A549 (cell line): ENCODE measurements at regions not wholly inside any gene's neighbourhood (a gene's known extent, or its start where the extent isn't known, plus 50 kb on each side); places are given as distances from the start of the nearest gene placed in this dataset.
"Not testable (repeated sequence)": the region's sequence is repeated elsewhere in the genome, so short reads cannot be mapped to it uniquely, and the experiment has no call there.

Experiments
- EHMT2 ChIP-seq: fragments of 200-600 bp; sonication (generic); IDR thresholded peaks from 2 replicates; pipeline ENCODE4 v1.6.1; 2016; ENCODE audit warnings: antibody characterized with exemption, low read depth, mild to moderate bottlenecking, moderate library complexity
- EP300 ChIP-seq, 2 experiments: fragments of >200 bp; sonication (Bioruptor Twin); formaldehyde crosslinking; IDR thresholded peaks; 2 replicates in 1 of 2; 3 replicates in 1 of 2; pipeline ENCODE4 v1.6.1; 2016 to 2017
- ESRRA ChIP-seq: fragments of 150-350 bp; IDR thresholded peaks from 2 replicates; pipeline ENCODE4 v1.6.1; 2014; ENCODE audit warnings: mild to moderate bottlenecking, low read length, borderline replicate concordance
- HOXA7 ChIP-seq: fragments of 250-450 bp; sonication (Bioruptor Pico); IDR thresholded peaks from 2 replicates; pipeline ENCODE4 v1.5.0; 2020; ENCODE audit warnings: mild to moderate bottlenecking, moderate library complexity
- TF ChIP-seq, protein P1 (sequence below): fragments of >200 bp; sonication (Bioruptor Twin); formaldehyde crosslinking; IDR thresholded peaks from 3 replicates; pipeline ENCODE4 v1.5.1; 2016

DNA sequence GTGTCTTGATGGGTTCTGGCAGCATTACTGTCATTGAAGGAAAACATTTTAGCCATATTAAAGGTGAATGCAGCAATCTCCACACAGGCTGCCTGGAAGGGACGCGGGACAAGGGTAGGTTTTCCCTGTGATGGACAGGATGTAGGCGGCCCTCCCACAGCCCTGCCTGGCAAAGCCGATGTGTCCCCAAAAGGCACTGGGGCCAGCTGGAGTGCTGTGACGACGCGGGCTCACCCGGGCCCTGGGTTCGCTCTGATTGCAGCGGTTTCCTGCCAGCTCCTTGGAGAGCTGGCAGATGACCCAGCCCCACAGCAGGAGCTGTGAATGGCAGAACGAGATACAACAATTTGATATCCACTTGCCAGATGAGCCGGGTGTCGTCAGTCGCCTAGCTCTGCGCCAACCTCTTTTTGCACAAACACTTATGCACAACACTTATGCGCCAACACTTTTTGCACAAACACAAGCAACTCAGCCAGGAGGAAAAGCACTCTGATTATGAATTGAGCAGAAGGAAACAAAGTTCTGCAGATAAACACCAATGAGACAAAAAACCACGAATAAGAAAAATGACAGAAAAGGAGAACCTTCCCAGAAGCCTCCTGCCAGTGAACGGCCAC is 207.5 kb downstream of the ADRA2C start:
- TF ChIP-seq, protein P1, sequence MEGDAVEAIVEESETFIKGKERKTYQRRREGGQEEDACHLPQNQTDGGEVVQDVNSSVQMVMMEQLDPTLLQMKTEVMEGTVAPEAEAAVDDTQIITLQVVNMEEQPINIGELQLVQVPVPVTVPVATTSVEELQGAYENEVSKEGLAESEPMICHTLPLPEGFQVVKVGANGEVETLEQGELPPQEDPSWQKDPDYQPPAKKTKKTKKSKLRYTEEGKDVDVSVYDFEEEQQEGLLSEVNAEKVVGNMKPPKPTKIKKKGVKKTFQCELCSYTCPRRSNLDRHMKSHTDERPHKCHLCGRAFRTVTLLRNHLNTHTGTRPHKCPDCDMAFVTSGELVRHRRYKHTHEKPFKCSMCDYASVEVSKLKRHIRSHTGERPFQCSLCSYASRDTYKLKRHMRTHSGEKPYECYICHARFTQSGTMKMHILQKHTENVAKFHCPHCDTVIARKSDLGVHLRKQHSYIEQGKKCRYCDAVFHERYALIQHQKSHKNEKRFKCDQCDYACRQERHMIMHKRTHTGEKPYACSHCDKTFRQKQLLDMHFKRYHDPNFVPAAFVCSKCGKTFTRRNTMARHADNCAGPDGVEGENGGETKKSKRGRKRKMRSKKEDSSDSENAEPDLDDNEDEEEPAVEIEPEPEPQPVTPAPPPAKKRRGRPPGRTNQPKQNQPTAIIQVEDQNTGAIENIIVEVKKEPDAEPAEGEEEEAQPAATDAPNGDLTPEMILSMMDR, result not testable (repeated sequence)
- TF ChIP-seq EP300 (IDR thresholded peaks at IDR 0.05); ESRRA; EHMT2; HOXA7 (CRISPR knock-in tag): not testable (repeated sequence)
